Kidney tubule cell (primary cell): ENCODE measurements at regions not wholly inside any gene's neighbourhood (a gene's known extent, or its start where the extent isn't known, plus 50 kb on each side); places are given as distances from the start of the nearest gene placed in this dataset.

Experiments
- DNase-seq: peaks from one replicate; pipeline ENCODE4 v3.0.0-alpha.2; 2018; ENCODE audit warnings: low spot score

DNA sequence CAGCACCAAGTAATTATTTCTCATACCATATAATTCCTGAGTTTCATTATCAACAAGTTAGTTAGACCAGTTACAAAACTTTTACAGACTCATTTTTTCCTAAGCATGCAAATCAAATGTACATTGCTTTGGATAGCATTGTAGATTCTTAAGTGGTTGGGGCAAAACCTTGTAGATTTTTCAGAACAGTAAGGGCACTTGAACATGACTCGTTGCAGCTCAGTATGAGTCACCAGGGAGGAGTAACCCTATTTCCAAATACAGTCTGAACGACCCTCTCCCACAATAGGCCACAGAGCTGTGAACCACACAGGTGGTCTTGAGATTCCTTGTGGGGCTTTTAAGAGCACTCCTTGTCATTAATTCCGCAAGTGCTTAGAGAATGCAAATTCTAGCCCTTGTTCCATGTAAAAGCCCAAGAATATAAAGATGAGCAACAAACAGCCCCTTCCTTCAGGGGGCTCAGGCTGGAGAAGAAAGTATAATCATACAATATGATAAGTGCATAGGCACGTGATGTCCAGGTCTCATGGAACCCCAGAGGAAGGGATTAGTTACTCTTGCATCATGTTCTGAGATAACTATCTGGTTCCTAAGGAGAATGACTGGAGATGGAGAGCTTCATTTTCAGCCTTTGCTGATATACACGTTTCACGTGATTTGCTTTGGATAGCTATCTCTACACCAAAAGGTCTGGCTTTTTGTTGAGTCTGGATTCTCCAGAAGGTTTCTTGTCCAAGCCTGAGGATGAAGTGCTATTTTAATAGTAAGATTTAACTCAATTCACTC is 295.7 kb downstream of the KCNN2 start:
- no peak for DNase-seq

DNA sequence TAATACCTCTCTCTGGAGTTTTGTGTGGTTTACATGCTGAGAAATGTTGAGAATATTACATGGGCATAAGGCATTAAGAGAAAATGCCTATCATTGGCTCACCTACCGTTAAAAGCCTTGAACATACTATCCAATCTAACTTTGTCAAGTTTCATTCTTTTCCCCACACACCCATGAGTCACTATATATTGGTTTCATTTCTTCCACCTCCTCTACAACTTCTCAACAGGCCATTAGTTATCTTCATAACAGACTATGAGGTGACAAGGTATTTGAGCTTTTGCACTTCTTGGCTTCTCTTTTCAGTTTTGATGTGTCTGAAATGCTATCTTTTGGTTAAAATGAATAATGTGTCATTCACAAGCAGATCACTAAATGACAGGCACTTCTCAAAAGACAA is 288.0 kb downstream of the KCNN2 start:
- DNase-seq = no peak

DNA sequence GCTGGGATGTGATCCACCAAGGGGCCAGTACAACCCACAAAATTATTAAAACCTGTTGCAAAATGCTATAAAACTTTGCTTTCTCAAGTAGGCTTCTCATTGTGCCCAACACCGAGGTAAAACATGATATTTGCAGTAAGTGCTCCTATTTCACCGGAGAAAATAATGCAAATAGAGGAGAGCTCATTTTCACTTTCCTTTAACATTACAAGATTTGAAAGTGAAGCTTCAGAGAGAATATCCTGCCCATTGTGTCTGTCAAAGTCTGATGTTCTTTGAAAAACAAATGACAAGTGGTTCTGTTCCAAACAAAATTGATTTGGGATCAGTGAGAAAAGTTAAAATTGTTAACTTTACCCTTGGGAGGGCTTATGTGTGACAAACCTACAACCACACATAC is 287.1 kb downstream of the KCNN2 start:
- DNase-seq = no peak

DNA sequence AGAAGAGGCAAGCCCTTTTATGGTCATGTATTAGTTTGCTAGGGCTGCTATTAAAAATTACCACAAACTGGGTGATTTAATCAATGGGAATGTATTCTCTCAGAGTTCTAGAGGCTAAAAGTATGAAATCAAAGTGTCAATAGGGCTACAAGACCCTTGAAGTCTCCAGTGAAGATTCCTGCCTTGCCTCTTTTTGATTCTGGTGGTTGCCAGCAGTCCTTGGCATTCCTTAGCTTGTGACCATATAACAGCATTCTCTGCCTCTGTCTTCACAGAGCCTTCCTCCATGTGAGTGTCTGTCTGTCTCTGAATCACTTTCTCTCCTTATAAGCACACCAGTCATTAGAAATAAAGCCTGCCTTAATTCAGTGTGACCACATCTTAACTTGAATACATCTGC is 282.7 kb downstream of the KCNN2 start:
- no peak for DNase-seq

DNA sequence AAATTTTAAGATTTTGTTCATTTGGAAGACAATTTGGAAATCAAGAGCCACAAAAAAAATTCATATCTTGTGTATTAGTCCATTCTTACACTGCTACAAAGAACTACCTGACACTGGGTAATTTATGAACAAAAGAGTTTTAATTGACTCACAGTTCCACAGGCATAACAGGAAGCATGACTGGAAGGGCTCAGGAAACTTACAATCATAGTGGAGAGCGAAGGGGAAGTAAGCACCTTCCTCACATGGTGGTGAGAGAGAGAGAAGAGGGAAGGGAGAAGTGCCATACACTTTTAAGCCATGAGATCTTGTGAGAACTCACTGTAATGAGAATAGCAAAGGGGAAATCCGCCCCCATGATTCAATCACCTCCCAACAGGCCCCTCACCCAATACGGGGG is 274.4 kb downstream of the KCNN2 start:
- DNase-seq = no peak

DNA sequence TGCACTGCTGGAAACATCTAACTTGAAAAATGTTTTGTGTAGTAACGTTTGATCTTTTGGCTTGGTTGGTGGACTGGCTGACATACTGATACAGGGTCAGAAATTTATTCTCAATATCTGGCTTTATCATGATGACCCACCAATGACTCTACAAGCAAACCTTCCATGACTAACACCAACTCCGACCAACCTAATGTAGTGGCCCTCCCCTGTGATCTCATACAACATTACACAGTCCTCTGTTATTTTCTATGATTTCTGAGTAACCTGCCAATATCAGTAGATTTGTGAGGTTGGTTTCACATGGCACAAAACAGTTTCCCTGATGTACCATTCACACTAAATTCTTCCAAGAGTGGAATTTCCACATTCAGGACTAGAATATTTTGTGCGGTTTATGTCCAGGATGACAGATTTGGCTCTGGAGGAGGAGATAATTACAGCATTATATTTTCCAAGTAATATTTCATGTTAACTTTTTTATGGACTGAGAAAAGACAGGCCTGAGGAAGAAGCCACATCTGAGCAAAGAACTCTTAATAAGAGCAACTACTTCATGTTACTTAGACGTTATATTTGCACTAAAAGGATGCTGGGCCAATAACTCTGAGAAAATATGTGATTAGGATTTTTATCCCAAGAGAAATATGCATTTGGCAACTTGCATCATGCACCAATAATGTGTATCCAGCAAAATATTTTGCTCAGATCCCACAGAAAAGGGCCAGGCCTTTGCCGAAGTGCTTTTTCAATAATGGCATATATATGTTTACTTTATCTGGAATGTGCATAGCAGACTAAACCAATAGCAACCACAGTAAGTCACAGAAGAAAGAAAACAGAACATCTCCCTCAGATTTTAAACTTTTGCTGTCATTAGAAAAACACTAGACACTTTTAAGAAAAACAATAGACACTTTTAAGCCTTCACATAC is 273.4 kb downstream of the KCNN2 start:
- DNase-seq = no peak

DNA sequence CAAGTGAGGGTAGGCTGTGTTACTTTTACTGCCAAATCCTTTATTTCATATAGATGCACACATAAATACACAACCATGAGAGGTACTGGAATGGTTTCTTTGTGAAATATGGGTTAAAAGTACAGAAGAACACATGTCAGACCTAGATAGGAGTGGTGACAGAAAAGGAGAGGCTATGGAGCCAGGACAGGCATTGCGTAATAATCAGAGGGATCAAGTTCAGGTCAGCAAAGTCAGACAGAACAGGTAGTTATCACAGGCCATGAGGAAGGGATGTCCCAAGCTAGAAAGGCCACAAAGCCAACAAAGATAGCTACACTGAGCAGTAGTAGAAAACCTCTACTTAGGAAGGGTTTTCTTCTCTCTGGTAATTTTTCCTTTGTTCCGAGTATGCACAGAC is 272.6 kb downstream of the KCNN2 start:
- DNase-seq = no peak

DNA sequence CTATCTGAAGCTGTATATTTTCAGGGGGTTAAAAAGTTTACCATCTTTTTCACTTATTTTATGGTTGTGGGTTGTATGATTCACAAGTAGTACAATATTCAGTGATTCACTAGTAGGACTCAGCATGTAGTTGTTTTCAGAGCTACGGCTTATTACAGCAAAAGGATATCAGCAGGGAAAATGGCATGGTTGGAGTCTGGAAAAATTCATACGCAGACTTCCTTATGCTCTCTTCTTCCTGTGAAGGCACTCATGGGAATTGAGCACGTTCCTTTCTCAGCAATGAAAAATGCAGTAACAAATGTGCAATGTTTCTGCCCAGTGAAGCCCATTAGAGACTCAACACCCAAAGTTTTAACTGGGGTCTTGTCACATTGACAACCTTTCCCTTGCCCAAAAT is 250.5 kb downstream of the KCNN2 start:
- no peak for DNase-seq

DNA sequence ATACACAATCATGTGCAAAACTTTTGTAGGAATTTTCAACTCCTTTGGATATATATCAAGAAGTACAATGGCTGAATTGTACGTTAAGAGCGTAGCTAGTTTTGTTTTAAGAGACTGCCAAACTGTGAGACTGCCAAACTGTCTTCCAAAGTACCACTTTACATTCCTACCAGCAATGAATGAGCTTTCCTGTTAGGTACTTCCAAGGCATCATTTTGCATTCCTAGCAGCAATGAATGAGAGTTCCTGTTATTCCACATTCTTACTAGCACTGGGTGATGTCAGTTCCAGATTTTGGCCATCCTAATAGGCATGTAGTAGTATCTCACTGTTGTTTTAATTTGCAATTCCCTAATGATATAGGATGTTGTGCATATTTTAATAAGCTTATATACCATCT is 219.3 kb downstream of the KCNN2 start:
- no peak for DNase-seq

DNA sequence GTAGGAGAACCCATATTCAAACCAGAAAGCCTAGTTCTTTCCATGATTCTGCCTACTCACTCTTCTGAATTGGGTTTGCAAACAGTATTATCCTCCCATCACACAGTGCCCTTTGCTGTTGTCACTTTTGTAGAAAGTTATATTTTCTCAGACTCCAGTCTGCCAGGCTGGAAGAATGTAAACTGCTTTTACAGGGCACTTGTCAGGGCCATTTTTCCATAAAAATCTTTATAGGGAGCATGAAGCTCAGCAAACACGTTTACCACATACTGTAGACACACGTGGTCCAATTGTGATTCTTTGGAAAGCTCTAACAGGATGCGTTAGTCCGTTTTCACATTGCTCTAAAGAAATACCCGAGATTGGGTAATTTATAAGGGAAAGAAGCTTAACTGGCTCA is 204.0 kb downstream of the KCNN2 start:
- no peak for DNase-seq

DNA sequence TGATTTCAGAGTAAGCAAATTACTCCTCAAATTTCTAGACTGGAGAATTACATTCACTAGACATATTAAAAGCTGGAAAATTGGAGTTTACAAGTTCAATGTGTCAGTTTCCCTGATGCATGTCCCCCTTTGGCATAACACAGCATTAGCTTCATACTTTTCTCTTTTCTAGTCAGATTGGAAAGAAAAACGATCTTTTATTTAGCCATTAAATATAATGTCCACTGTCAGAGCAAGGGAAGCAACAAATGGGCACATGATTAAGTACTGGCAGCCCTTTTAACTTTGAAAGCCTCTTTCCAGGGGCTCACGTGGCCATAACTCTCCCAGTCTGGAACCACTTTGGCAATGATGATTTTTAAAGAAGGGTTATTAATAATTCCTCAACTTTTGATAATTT is 203.3 kb downstream of the KCNN2 start:
- DNase-seq = no peak

DNA sequence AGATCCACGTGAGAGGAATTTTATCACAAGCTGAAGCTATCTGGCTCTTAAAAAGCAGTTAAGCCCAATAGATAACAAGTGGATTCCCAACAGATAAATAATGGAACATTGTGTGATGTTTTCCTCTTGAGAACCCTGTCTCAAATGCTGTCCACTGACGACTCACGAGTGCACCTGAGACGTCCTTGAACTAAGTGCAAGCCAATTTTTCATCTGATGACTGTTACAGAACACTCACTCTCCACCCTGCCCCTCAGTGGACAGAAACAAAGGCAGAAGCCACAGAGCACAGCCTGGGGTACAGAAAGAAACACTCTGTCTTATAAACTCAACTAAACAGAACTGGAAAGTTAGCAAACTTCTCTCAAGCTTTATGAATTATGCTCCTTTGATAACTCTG is 199.5 kb downstream of the KCNN2 start:
- DNase-seq = no peak
